RWPE2 (cell line): ENCODE measurements at regions not wholly inside any gene's neighbourhood (a gene's known extent, or its start where the extent isn't known, plus 50 kb on each side); places are given as distances from the start of the nearest gene placed in this dataset.

Source experiments
- ATAC-seq: fragments of 200-7000 bp; cut with Tn5 transposase; 3 replicates; pipeline ENCODE4 v1.9.1; 2021; ENCODE audit warnings: low read depth
- DNase-seq: peaks from one replicate; pipeline ENCODE4 v3.0.0-alpha.2; 2020; ENCODE audit warnings: low spot score
- H3K27ac ChIP-seq: fragments of 450-650 bp; 2 replicates; pipeline ENCODE4 v1.5.1; 2017; ENCODE audit warnings: mild to moderate bottlenecking; ENCODE audit not compliant: poor library complexity, severe bottlenecking
- H3K27me3 ChIP-seq: fragments of 250-450 bp; sonication (Bioruptor Pico); 2 replicates; pipeline ENCODE4 v1.5.1; 2021; ENCODE audit warnings: mild to moderate bottlenecking, moderate library complexity; ENCODE audit not compliant: insufficient read depth, poor library complexity, severe bottlenecking
- H3K36me3 ChIP-seq: fragments of 250-450 bp; sonication (Bioruptor Pico); 2 replicates; pipeline ENCODE4 v1.5.1; 2020; ENCODE audit warnings: low read depth, mild to moderate bottlenecking, moderate library complexity
- H3K4me1 ChIP-seq: fragments of 250-450 bp; sonication (Bioruptor Pico); 2 replicates; pipeline ENCODE4 v1.5.1; 2021; ENCODE audit warnings: mild to moderate bottlenecking, moderate library complexity; ENCODE audit not compliant: insufficient read depth, poor library complexity, severe bottlenecking
- H3K4me3 ChIP-seq: fragments of 250-450 bp; sonication (Bioruptor Pico); 2 replicates; pipeline ENCODE4 v1.5.1; 2021; ENCODE audit warnings: mild to moderate bottlenecking, moderate library complexity; ENCODE audit not compliant: severe bottlenecking
- H3K9me3 ChIP-seq: fragments of 250-450 bp; sonication (Bioruptor Pico); 2 replicates; pipeline ENCODE4 v1.5.1; 2021; ENCODE audit warnings: mild to moderate bottlenecking, moderate library complexity; ENCODE audit not compliant: severe bottlenecking
- CTCF ChIP-seq: fragments of 450-650 bp; IDR thresholded peaks from one replicate; pipeline ENCODE4 v1.5.1; 2017; ENCODE audit warnings: mild to moderate bottlenecking, moderate library complexity; ENCODE audit not compliant: poor library complexity, severe bottlenecking

- DNase-seq = no peak
- no peak overlapping the region for H3K27ac ChIP-seq
- no peaks in the 10 kb centered on the region for H3K36me3 ChIP-seq
- H3K9me3 ChIP-seq = peaks cover 1% of the 10 kb centered on the region
- TF ChIP-seq CTCF = no peak
- no peaks in the 10 kb centered on the region for H3K27me3 ChIP-seq
- no peak overlapping the region for H3K4me3 ChIP-seq
- ATAC-seq = no peak
- no peaks in the 10 kb centered on the region for H3K4me1 ChIP-seq
These were observed 397.0 kb upstream of the KHDRBS2 start for GRCh38 chr6:62683063-62683462.

- no peak for ATAC-seq
- no peak for TF ChIP-seq CTCF
- no peaks in the 10 kb centered on the region for H3K36me3 ChIP-seq
These were observed 395.1 kb upstream of the KHDRBS2 start for GRCh38 chr6:62681108-62681507.

GRCh38 chr6:62672989-62673388 lies 387.0 kb upstream of the KHDRBS2 start:
- H3K27me3 ChIP-seq = no peaks in the 10 kb centered on the region
- DNase-seq (no peak), ATAC-seq (no peak)
- H3K4me1 ChIP-seq = no peaks in the 10 kb centered on the region
- H3K4me3 ChIP-seq = no peak overlapping the region
- peaks cover 3% of the 10 kb centered on the region for H3K9me3 ChIP-seq
- H3K27ac ChIP-seq = no peak overlapping the region
- H3K36me3 ChIP-seq = no peaks in the 10 kb centered on the region
- TF ChIP-seq CTCF = no peak

More at GRCh38 chr6:62681108-62681507, 395.1 kb upstream of the KHDRBS2 start:
- Histone ChIP-seq H3K27me3 (no peaks in the 10 kb centered on the region), H3K9me3 (peaks cover 1% of the 10 kb centered on the region), H3K4me1 (no peaks in the 10 kb centered on the region), H3K27ac (no peak overlapping the region), H3K4me3 (no peak overlapping the region)
- no peak for DNase-seq

GRCh38 chr6:62670490-62671223 lies 384.6 kb upstream of the KHDRBS2 start:
- Histone ChIP-seq H3K4me3 (no peak overlapping the region), H3K36me3 (no peaks in the 10 kb centered on the region), H3K9me3 (peaks cover 3% of the 10 kb centered on the region), H3K27ac (no peak overlapping the region), H3K4me1 (no peaks in the 10 kb centered on the region), H3K27me3 (no peaks in the 10 kb centered on the region)
- no peak for TF ChIP-seq CTCF
- DNase-seq (no peak), ATAC-seq (no peak)

GRCh38 chr6:62669831-62670230 lies 383.8 kb upstream of the KHDRBS2 start:
- no peak for ATAC-seq
- H3K27ac ChIP-seq = no peak overlapping the region
- TF ChIP-seq CTCF = no peak

More at GRCh38 chr6:62669831-62670230, 383.8 kb upstream of the KHDRBS2 start:
- H3K36me3 ChIP-seq = no peaks in the 10 kb centered on the region
- no peaks in the 10 kb centered on the region for H3K27me3 ChIP-seq
- no peaks in the 10 kb centered on the region for H3K4me1 ChIP-seq
- no peak for DNase-seq
- no peak overlapping the region for H3K4me3 ChIP-seq
- H3K9me3 ChIP-seq = peaks cover under 1% of the 10 kb centered on the region
